H1 (cell line): ENCODE measurements at regions not wholly inside any gene's neighbourhood (a gene's known extent, or its start where the extent isn't known, plus 50 kb on each side); places are given as distances from the start of the nearest gene placed in this dataset.

Source experiments
- NRF1 ChIP-seq: IDR thresholded peaks from 2 replicates; pipeline ENCODE4 v1.6.1; 2011; ENCODE audit warnings: mild to moderate bottlenecking, low read depth, low read length, improper control_type of control experiment

DNA sequence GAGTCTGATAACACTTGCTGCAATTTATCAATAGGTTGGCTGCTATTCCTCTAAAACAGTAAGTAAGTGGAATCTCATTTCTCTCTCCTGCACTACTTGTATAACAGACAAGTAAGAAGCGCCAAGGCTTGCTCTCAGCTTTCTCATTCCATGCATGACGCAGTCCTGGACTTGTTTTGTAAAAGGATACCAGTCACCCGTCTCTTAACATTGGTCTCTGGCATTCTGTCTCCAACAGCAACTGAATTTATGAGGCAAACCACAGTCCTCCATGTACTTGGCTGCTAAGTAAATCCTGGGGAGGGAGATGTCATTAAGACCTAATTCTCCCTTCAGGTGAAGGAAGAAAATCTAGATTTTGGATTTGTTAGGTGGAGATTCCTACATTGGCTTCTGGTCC, 115.4 kb downstream of the OPN5 start (continued):
- TF ChIP-seq NRF1: no peak
